ENCODE measurements at regions not wholly inside any gene's neighbourhood (a gene's known extent, or its start where the extent isn't known, plus 50 kb on each side); places are given as distances from the start of the nearest gene placed in this dataset.

DNA sequence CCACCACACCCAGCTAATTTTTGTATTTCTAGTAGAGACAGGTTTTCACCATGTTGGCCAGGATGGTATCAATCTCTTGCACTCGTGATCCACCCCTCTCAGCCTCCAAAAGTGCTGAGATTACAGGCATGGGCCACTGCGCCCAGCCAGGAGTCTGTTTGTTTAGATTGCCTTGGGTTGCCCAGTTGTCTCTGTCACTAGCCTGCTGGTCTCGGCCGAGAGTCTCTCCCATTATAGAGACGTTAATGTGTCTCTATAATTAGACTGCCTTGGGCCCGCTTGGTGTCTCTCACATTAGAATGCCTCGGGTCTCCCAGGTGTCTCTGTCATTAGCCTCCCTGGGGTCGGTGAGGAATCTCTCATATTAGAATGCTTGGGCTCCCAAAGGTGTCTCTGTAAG is 1533.6 kb downstream of the UQCRFS1 start:
- TF ChIP-seq CTCF (IDR thresholded peaks at IDR 0.05; ENCODE audit: insufficient read depth, low read length) (no peak), POLR2AphosphoS5 (IDR thresholded peaks at IDR 0.05; ENCODE audit: low read depth) (no peak)
